HG02973 (cell line): ENCODE measurements at regions not wholly inside any gene's neighbourhood (a gene's known extent, or its start where the extent isn't known, plus 50 kb on each side); places are given as distances from the start of the nearest gene placed in this dataset.
"Not testable (repeated sequence)": the region's sequence is repeated elsewhere in the genome, so short reads cannot be mapped to it uniquely, and the experiment has no call there.

Experiments
- ATAC-seq: cut with Tn5 transposase; IDR thresholded peaks from one replicate; pipeline ENCODE4 v1.9.1; 2021; ENCODE audit warnings: moderate library complexity; ENCODE audit not compliant: unreplicated experiment

- ATAC-seq, result no peak
Observed at GRCh38 chr6:141199074-141199473, 933.7 kb upstream of the GJE1 start.

- ATAC-seq, result no peak
Observed at GRCh38 chr6:141195251-141195832, 937.4 kb upstream of the GJE1 start.

DNA sequence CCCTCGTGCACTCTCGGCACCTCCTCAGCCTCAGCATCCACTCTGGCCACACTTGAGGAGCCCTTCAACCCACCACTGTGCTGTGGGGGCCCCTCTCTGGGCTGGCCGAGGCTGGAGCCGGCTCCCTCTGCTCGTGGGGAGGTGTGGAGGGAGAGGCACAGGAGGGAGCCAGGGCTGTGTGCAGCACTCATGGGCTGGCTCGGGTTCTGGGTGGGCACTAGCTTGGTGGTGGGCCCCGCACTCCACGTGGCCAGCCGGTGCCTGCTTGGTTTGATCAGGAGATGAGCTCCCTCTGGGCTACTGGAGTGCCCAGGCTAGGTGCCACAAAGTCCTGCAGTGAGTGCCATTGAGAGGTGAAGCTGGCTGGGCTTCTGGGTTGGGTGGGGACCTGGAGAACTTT, 949.4 kb upstream of the GJE1 start:
- ATAC-seq, result no peak

DNA sequence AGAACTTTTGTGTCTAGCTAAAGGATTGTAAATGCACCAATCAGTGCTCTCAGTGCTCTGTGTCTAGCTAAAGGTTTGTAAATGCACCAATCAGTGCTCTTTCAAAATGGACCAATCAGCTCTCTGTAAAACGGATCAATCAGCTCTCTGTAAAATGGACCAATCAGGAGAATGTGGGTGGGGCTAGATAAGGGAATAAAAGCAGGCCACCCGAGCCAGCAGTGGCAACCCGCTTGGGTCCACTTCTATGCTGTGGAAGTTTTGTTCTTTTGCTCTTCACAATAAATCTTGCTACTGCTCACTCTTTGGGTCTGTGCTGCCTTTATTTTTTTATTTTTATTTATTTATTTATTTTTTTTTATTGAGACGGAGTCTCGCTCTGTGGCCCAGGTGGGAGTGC, 957.3 kb upstream of the GJE1 start:
- not testable (repeated sequence) for ATAC-seq

- ATAC-seq, result no peak
Observed at GRCh38 chr6:141174932-141175331, 957.8 kb upstream of the GJE1 start.

DNA sequence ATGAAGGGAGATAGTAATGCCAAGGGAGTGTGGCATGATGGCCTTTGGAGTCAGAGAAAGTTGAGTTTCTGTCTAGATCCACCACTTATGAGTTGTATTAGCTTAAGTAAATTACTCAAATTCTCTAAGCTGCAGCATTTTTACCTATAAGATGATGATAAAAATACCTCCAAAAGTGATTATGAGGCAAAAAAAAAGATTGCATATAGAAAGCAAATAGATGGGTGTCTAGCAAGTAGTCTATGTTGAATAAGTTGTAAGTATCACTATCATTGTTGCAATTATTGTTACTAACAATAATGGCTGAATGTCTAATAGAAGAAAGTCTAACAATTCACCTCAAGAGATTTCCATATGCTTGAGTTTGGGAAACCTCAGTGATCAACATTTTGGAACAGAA, 959.2 kb upstream of the GJE1 start:
- no peak for ATAC-seq

DNA sequence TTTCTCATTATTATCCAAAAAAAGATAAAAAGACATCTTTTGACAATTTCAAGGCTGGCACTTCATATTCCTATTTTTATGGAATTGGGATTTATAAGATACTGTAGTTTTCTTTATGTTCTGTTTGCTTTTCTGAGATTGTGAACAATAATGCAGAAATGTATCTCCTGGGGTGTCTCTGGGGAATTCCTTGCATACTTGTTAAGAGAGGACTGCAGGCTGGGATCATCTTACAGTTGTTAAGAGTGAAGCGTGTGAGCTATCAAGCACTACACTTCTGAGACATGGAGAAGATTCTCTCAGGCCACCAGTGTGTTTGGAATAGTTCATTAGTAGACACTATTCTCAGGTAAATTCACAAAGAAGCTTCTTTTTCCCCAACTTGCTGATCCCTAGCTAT, 963.3 kb upstream of the GJE1 start:
- ATAC-seq, result no peak

DNA sequence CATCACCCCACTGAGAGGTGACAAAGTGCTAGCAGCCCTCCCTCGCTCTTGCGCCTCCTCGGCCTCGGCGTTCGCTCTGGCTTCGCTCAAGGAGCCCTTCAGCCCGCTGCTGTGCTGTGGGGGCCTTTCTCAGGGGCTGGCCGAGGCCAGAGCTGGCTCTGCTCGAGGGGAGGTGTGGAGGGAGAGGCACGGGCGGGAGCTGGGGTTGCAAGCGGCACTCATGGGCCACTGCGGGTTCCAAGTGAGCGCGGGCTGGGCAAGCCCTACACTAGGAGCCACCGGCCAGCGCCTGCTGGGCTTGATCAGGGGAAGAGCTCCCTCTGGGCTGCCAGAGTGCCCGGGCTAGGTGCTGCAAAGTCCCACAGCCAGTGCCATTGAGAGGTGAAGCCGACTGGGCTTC, 964.8 kb upstream of the GJE1 start:
- ATAC-seq, result no peak

- no peak for ATAC-seq
Observed at GRCh38 chr6:141165002-141165665, 967.6 kb upstream of the GJE1 start.

DNA sequence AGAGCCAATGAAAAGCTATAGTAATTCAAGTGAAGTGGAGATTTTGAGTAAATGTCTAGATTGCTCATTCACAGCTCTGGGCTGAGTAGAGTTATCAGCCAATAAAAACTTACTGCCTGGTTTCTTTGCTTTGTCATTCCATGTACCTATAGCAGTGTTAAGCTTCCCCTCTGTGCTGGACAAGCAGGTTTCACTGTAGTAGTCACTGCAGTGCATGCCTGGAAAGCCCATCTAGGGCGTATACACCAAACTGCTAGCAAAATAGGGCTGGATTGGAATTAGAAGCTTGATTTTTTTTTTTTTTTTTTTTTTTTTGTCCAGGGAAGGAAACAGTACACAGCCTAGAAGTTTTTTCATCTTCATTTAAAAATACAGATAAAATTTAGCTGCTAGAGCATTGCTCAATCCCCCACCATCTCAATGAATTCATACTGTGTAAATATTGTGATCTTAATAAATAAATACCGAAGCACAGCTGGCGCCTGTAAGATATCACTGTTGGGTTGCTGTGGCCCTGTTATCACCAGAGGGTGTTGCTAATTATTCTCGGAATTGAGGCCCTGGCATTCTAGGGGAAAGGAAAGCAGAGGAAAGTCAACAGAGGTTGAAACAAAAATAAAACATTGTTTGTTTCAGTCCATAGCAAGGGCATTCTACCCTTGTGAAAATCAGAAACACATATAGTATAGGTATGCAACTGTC, 968.5 kb upstream of the GJE1 start:
- no peak for ATAC-seq

DNA sequence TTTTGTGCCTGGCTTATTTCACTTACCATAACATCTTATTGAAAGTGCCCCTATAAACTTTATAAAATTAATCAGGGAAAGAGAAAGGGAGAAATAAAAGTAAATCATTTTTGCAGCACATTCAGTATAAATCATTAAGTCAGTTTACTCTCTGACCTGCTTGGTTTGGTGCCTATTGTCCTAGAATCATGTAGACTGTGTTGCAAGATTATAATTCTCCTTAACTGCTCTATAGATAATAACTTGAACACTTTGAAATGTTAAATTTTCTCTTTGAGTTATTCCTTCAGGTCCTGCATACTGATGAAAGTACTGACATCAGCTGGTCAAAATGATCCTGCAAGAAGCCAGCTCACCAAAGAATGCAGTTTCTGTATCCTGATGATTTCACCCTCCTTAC, 969.6 kb upstream of the GJE1 start:
- no peak for ATAC-seq

GRCh38 chr6:141158740-141159139, 974.0 kb upstream of the GJE1 start:
- ATAC-seq, result no peak

DNA sequence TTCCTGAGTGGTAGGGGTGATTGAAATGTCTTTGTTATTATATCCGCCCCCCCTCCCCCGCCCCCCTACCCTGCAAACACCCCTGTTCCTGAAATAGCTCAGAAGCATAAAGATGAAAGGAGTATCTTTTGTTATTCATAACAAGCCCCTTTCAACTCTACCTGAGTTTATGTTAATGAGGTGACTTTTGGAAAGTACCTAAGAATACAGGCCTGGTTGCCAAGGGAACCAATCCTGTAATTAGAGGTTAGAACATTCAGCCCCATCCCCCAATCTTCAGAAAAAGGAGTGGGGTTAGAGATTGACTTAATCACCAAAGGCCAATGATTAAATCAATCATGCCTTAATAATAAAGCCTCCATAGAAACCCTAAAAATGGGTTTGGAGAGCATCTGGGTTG, 979.2 kb upstream of the GJE1 start:
- peak; percentile 60 for ATAC-seq

- no peak for ATAC-seq
Observed at GRCh38 chr6:141152951-141153350, 979.8 kb upstream of the GJE1 start.

- ATAC-seq, result no peak
Observed at GRCh38 chr6:141151710-141152417, 980.9 kb upstream of the GJE1 start.

GRCh38 chr6:141141870-141142269, 990.9 kb upstream of the GJE1 start:
- ATAC-seq, result no peak

DNA sequence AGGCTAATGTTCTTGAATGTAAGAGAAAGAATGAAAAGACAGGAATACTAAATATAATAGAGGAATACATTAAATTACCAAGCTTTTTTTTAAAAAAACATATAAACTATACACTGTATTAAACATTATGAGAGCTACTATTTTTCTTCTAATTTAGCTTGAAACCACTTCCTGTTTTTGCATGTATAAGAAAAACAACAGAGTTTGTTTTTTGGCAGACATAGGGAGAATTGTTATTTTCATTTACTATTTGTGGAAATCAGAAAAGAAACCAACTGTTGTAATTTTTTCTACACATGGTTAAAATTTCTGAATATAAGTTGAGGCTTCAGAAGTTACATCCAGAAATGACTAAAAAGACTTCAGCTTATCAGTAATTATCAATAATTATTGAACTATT, 991.8 kb upstream of the GJE1 start:
- ATAC-seq, result no peak

GRCh38 chr6:141139461-141139860, 993.3 kb upstream of the GJE1 start:
- no peak for ATAC-seq

GRCh38 chr6:141134723-141135122, 998.0 kb upstream of the GJE1 start:
- ATAC-seq, result no peak

- ATAC-seq, result no peak
Observed at GRCh38 chr6:141133836-141134235, 998.9 kb upstream of the GJE1 start.

- ATAC-seq, result no peak
Observed at GRCh38 chr6:141133346-141133745, 999.4 kb upstream of the GJE1 start.

GRCh38 chr6:141131616-141132015, 1001.1 kb upstream of the GJE1 start:
- no peak for ATAC-seq
